Stimulated activated effector memory CD8-positive, alpha-beta T cell treated with anti-CD3 and anti-CD28 coated beads, Interleukin-12 subunit alpha, Interleukin-12 subunit beta, amount 100 ng/mL, for 72 hours (primary cell): ENCODE measurements at regions not wholly inside any gene's neighbourhood (a gene's known extent, or its start where the extent isn't known, plus 50 kb on each side); places are given as distances from the start of the nearest gene placed in this dataset.

Experiments used
- ATAC-seq: fragments of 150-1000 bp; cut with Tn5 transposase; 2 replicates; pipeline ENCODE4 v1.10.0; 2021
- DNase-seq, 2 donors: peaks; one replicate each; pipeline ENCODE4 v3.0.0; 2021 to 2022; ENCODE audit warnings: low spot score in 2 of 2
- H3K27ac Mint-ChIP-seq: one replicate; pipeline ENCODE4 v1.8.0; 2022; ENCODE audit warnings: mild to moderate bottlenecking, mixed read lengths
- H3K36me3 Mint-ChIP-seq: one replicate; pipeline ENCODE4 v1.8.0; 2022; ENCODE audit warnings: mild to moderate bottlenecking, mixed read lengths
- H3K4me1 Mint-ChIP-seq: one replicate; pipeline ENCODE4 v1.8.0; 2022; ENCODE audit warnings: mixed read lengths
- H3K4me3 Mint-ChIP-seq: one replicate; pipeline ENCODE4 v1.8.0; 2022; ENCODE audit warnings: mild to moderate bottlenecking, mixed read lengths
- H3K9me3 Mint-ChIP-seq: one replicate; pipeline ENCODE4 v1.8.0; 2022; ENCODE audit warnings: mixed read lengths

DNA sequence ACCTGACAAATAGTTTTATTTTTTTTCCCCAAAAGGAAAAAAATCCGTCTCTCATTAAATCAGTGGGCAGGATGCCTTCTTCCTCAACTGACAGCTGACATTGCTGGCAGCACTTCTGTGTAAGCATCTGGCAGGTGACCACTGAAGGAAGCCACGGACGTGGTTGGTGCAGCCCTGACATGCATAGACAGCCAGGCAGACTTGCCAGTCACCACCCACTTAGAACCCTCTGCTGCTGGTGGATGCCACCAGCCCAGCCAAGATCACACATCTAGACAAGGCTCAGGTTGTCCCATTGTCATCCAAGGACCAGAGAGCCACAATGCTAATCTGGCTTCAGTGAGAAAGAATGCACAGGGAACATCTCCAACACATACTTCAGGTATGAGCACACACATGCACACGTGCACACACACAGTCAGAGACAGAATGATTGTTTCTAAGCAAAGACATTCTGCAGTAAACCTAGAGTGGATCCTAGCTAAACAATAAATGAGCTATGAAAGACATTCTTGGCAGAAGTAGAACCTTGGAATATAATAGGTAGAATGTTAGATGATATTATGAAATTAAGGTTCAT, 49.8 kb upstream of the BMAL1 start:
- Mint-ChIP-seq H3K4me1 (no peaks in the 10 kb centered on the region), H3K9me3 (no peaks in the 10 kb centered on the region), H3K36me3 (no peaks in the 10 kb centered on the region), H3K4me3 (no peak overlapping the region), H3K27ac (no peak overlapping the region)
- no peak for DNase-seq
- ATAC-seq, result peak; percentile 42
